Stimulated activated CD8-positive, alpha-beta memory T cell treated with anti-CD3 and anti-CD28 coated beads, Interleukin-12 subunit alpha, Interleukin-12 subunit beta, amount 100 ng/mL, for 4 hours (primary cell): ENCODE measurements at regions not wholly inside any gene's neighbourhood (a gene's known extent, or its start where the extent isn't known, plus 50 kb on each side); places are given as distances from the start of the nearest gene placed in this dataset.

Source experiments
- DNase-seq: peaks from one replicate; pipeline ENCODE4 v3.0.0-alpha.2; 2020; ENCODE audit warnings: low read depth

DNA sequence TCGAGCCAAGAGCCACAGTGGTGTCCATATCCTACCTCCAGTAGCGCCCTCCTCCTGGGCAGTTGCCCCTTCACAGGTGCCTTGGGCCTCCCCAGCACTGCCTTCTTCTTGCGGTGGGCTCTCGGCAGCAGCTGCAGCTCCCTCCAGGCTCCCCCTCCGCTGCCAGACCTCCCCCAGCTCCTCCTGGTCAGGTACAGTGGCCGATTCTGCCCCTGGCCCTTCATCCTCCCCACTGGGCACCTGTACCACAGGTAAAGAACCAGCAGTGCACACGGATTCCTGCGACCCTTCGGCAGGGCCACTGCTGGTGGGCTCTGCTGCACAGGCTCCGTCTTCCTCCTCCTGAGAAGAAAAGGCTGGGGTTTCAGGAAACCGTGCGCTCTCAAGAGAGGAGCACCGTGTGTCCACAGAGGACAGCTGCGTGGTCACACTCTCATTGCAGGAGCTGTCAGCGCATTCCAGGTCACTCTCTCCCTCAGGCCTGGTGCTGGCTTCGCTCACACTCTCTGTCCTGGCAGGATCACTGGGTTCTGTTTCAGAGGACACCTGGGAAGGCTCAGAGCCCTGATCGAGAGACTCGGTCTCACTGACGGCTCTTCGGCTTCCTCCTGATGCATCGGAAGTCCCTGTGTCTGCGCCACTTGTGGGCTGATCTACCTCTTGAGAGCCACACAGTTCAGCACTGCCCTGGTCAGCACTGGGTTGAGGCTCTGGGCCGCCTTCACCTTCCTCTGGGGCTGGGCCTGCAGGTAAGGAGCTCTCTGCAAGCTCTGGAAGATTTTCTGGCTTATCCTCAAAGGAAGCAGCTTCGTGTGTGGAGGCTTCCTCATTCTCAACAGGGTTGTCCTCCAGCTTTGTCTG lies 147.4 kb upstream of the STK17B start:
- DNase-seq: no peak

DNA sequence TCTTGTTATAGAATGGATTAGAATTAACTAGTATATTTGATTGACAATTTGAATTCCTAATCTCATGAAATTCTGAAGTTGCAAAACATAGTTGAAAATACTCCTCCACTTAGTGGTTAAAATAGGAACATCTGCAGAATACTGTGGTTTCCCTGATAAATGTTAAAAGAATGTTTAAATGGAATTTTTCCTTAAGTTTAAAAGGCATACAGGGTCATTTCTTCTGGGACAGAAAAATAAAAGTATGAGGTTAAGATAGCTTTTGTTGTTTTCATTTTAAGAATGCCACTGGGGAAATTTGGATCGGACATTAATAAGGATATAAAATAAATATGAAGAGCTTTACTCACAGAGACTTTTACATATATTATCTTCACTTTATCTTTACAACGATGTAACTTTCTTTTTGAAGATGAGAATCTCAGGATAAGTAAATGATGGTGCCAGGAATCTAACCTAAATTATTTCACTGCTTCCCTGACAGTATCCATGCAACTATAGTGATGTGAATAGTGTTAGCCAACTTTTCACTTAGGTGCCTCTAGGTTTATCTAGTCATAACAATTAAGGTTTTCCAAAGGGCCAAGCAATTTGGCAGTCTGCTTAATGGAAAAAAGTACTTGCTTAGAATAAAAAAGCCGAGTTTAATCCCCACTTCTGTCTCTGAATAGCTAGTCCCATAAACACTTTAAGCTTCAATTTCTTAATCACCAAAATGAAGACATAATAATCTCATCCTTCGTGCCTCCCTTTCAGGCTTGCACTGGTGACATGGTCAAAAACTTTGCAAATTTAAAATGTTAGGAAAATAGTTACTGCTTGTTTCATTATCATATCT lies 151.8 kb upstream of the STK17B start:
- DNase-seq: no peak

DNA sequence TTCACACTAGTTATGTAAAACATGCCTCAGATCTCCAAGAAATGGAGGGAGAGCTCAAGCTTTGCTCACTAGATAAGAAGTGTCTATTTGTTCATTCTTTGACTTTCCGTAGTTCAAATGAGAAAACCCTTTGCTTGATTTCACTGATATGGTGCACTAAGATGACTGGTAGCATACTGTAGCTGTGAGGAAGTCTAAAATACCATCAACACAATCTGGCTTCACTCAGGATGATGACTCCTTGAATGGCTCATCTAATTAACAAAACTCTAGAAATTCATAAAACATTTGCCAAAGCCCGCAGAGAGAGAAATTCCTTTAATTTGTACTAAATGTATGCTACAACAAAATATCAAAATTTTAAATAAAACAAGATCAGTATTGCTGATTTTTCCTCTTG lies 152.8 kb upstream of the STK17B start:
- no peak for DNase-seq

DNA sequence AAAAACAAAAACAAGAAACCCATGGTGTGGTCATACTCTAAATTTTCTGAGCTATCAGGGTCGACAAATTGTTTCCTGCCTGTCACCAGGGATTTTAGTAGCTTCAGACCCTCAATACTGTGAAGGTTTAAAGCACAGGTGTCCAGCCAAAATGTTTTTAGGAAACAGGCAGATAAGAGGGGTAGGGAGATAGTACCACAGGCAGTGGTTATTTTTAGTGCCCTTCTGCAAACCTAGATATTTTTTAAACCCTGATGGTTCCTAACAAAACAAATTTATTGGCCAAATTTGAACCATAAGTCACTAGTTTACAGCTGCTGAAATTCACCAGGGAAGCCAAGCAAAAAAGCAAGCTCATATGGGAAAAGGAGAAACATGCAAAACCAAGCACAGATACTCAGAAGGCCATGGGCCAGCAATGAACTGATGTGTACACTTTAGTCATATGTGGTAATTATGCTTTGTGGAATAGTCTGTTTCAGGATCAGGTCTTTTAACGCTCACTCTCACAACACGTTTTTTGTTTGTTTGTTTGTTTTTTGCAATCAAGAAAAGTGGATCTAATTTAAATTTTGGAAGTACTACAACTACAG lies 156.8 kb upstream of the STK17B start:
- DNase-seq: no peak

DNA sequence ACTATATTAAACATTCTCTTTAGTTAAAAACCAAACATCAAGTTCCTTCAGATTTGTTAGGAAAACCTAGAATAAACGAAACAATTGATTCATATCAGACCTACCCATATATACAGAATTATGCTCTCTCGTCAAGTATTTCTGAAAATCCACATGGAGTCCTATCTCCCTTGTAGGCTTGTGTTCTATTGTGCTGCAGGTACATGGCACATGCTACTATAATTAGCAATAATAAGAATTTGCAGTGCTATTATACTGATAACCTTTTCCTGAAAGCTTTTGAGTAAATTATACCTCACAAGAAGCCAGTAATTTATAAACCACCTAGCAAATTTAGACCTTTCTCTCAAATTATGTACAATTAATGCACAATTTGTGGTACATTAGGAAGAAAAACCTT lies 158.6 kb upstream of the STK17B start:
- no peak for DNase-seq

DNA sequence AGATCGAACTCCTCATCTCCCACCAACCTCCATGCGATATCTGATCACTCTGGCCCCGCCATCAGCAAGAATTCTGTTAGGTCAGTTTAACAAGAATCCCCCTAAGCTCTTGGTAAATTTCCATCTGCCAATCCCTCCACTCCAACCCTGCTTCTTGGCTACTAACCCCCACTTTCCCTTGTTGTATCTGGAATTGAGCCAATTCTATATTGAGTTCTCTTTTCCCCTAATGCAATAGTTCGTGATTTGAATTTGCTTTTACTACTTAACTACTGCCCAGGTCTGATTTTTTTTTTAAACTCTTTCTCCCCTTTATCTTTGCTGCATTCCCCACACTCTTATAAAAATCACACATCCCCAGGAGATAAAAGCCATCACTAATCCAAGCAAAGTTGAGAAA lies 159.3 kb upstream of the STK17B start:
- no peak for DNase-seq

DNA sequence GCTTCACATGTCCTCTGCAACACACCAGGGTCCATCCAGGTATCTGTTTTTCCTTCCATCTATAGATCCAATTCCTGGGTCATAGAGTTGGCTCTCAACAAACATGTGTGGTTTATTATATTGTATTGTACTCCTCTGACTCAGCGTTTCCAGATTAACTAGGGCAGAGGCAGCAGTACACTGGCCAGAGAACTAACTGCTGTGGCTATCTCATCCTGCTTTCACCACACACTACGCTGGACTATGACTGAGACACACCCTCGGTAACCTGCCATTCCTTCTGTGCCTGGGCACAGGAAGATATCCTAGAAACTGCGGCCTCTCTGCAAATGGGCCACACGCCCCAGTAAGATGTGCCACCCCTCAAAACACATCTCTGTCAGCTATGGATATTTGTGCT lies 159.8 kb upstream of the STK17B start:
- no peak for DNase-seq

DNA sequence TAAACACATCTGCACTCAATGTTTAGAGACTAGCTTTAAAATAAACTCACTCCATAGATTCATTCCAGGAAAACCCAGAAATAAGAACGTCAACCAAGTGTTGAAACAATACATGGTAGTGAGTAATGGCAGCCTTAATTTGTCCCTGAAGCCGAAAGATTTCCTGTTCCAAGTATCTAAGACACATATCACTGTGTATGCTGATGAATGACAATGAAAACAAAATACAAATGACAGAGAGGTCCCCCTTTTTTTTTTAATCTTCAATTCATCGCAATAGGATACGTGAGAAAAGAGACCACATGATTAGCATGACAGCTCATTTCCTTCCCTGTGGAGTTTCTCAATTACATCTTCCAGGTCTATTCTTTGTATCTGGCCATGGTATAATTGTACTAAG lies 160.5 kb upstream of the STK17B start:
- no peak for DNase-seq

DNA sequence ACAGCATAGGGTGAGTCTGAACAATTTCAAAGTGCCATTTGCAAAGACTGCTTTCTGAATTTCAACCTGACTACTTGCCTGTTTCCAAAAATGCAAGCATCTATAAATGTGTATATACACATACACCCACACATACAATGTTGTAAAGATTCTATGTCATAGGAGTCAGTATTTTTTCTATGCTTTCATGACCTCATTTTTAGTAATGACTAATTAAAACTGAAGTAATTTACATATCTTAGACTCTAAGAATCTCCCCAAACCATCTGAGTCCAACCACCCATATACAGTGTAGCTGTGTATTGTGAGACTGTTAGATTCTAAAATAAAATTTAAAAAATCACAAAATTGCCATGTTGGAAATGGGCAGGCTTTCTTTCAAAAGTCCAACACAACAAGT lies 162.0 kb upstream of the STK17B start:
- no peak for DNase-seq

DNA sequence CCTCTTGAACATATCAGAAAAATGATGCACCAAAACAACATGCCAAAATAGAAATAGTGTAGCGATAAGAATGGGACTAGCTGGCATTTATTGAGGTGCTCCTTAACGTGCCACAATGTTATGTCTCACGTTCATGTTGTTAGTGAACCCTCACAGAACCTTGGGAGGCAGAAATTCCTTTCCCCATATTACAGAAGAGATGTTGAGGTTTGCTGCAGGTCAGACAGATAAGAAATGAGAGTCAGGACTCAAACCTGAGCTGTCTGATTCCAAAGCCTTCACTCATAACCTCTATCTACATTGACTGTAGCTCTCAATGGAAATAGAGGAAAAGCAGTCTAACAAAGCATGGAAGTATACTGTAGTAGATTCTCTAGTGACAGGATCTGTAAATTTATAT lies 163.3 kb upstream of the STK17B start:
- no peak for DNase-seq

DNA sequence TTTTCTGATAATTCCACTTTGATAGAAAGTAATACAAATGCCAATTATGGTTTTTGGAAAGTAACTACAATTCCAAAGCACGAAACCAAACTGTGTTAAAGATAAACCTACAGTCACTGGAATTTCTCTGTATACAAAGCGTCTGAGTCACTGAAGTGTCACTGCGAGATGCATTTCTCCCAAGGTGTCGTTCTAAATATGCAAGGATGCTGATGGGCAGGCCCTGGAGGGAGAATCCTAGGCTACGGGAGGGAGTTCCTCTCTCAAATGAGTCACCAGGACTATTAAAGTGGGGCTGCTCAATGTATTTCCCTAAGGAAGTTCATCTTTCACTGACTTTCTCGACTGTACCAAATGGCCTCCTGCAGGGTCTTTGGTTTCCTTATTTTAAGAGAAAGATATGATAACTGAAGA lies 163.8 kb upstream of the STK17B start:
- no peak for DNase-seq

DNA sequence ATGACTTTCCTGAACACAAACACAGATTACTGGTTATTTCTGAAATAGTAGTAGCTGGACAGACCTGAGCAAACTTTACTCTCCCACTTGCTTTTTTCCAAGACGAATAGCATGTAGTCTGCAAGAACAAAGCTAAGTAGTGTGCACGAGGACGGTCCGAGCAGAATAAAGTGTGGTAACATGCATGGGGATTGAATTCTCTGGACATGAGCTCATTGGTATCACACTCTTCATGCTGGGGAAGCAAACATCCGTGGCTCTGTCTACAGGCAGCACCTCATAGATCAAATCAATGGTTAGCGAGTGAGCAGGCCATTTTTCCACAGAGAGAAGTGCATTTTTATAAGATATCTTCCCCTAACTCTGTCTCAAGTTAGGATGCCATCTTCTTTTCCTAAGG lies 164.8 kb upstream of the STK17B start:
- no peak for DNase-seq

DNA sequence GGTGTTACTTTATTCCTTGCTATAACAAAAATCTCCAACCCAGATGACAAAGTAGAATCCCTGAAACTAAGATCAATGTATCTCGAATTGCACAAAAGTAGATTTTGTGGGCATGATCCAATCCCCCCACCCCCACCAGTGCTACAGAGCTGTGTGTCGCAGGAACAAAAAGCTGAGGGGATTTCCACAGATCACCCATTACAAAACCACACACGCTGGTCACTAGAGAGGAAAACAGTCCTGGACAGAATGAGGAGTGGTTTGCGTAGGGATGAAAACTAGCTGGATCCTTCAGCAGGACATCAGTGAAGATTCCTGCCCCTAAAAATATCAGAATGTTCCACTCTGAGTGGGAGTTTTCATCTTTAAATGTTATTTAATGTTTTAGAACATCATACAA lies 165.3 kb upstream of the STK17B start:
- no peak for DNase-seq

DNA sequence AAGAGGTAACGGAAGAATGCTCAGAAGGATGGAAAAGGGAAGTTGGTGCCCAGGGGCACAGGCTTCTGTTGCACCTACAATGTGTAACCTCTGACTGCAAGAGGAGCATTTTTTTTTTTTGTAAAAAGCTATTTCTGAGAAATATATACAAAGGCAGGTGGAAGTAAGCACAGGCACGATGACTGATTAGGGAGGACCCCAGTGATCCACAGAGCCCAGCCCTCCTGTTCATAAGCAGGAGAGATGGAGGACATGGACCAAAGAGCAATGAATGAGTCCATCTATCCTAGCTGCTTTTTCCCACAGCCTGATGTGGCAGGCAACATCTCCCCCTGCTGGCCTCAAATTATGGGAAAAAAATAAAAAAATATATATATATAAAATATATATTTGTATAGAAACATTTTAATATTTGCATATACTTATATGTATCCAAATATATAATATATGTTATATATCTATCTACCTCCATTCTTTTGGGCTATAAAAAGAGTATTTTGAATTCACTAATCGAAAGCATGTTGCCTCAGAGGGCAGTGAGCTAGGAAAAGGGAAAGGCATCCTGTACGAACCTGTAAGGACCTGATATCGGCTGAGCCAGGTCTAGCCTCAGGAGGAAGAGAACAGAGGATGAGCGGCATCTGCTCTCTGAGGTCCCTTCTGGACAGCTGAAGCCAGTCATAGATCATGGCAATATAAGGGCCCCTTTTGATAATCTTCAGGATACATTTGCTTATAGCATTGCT lies 166.0 kb upstream of the STK17B start:
- DNase-seq: no peak

DNA sequence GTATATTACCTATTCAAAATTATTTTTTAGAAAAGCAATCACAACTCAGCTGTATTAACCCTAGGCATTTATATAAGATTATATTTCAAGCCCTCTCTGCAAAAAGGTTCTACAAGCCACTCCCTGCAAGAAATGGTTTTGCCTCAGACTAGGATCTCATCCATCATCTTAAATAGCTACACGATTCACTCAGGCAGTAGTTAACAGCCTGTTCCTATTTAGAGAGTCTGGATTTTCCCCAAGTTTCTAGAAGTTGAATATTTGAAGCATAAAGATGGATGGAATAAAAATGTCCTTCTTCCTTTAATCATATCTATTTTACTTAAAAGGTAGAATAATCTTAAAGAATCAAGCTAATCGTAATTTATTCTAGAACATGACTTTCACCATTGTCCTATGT lies 167.1 kb upstream of the STK17B start:
- no peak for DNase-seq

DNA sequence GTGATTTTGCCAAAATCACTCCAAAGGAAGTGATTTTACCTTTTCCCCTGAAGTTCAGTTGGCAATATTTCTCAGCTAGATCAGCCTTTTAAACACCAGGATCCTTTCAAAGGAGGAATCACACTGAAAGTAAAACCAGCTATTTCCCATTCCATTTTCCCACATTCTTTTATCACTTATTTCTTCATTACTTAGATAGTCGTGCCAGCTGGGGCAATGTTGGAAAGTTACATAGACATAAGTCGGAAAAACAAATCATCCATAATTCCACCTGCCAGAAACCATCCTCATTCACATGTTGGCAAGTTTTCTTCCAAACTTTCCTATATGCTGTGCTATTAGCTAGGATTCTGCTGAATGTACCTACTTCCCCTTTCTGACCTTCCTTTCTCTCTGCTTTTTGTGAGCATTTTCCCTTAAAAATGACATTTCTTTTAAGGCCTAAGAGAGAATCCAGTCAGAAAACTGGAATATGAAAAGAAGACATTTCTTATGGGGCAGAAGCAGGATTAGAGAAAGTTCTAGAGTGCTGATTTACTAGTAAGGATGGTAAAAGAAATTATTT lies 170.0 kb upstream of the STK17B start:
- DNase-seq: no peak

DNA sequence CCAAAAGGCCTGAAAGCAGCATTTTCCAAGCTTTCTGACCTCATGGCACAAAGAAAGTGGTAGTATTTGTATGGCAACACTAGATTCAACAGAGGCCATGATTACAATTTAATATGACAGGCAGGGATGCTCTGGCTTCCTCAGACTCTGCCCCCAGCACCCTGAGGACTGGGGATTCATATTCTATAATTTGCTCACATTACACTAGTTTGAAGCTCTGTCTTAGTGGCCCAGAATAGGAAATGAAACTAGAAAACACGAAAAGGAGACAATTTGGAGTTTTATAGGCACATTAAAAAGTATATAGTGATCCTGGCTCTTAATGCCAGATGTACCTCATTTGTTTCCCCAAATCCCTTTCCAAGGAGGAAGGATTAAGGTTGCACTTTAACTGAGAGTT lies 173.0 kb upstream of the STK17B start:
- DNase-seq: no peak

DNA sequence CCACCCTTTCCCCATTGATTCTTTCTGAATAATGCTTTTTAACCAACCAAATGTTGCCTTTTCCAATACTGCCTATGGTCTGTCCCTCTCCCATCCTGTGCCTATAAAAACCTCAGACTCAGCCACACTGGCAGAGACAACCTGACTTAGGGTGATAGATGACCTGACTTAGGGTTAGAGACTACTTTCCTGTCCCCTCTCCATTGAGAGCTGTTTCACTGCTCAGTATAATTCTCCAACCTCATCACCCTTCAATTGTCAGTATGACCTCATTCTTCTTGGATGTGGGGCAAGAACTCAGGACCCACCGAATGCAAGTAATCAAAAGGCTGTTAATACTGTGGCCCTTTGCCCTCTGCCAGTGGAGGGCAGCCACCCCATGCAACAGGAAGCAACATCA lies 182.3 kb upstream of the STK17B start:
- DNase-seq: no peak

DNA sequence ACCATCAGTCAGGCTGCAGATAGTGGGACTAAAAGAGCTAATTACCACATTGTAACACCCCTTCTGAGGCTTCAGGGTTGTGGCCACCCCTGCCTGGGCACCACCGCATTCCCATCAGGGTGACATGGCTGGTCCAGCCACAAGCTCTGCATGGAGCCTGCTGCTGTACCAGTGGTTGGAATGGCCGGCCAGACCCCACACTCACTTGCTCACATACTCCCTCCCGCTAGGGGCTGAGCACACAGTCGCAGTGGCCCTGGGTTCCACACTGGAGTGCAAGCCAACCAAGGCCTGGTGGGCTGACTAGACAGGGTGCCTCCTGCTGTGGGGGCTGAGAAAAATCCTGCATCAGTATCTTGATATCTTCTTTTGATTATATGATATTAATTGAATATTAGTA lies 182.8 kb upstream of the STK17B start:
- DNase-seq: no peak

DNA sequence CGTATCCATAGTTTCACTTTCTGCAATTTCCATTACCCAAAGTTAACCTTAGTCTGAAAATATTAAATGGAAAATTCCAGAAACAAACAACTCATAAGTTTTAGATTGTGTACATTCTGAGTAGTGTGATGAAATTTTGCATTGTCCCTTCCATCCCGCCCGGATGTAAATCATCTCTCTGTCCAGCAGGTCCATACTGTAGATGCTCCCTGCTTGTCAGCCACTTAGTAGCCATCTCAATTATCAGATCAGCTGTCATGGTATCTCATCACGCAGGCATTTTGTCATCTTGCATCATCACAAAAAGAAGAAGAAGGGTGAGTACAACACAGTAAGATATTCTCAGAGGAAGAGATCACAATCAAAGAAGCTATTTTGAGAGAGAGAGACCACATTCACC lies 185.0 kb upstream of the STK17B start:
- DNase-seq: no peak

DNA sequence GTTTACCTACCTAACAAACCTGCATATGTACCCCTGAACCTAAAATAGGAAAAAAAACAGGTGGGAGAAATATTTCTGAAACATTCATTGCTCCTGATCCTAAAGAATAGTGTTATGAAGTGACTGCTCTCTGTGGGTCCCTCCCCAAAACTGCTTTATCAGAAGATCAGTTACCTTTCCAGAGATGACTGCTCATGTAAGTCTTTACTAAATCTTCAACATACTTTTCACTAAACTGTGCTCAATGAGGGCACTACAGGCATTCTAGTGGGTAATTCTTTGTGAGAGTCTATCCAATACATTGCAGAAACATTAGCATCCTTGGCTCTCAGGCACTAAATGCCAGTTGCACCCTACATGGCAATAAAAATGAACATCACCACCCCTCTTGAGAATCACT lies 189.3 kb upstream of the STK17B start:
- no peak for DNase-seq
